GM21360 (cell line): ENCODE measurements at regions not wholly inside any gene's neighbourhood (a gene's known extent, or its start where the extent isn't known, plus 50 kb on each side); places are given as distances from the start of the nearest gene placed in this dataset.
"Not testable (repeated sequence)": the region's sequence is repeated elsewhere in the genome, so short reads cannot be mapped to it uniquely, and the experiment has no call there.

Experiments used
- ATAC-seq: cut with Tn5 transposase; IDR thresholded peaks from one replicate; pipeline ENCODE4 v1.9.1; 2021; ENCODE audit warnings: mild to moderate bottlenecking, moderate library complexity; ENCODE audit not compliant: unreplicated experiment

DNA sequence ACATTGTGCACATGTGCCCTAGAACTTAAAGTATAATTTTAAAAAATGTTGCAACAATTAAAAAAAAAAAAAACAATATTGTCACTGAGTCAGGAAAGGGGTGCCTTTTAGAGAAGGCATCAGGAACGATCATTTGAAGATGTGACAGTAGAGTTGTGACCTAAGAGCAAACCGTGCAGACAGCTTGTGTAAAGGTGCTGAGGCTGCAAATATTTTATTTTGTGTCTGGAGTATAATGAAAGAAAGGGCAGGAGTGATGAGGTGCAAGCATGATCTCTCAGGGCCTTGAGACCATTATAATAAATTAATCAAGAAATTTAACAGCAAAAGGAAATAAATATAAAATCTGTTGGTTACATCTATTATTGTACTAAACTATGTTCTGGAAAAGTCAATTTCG is 1219.7 kb downstream of the OLFM4 start:
- ATAC-seq: no peak

DNA sequence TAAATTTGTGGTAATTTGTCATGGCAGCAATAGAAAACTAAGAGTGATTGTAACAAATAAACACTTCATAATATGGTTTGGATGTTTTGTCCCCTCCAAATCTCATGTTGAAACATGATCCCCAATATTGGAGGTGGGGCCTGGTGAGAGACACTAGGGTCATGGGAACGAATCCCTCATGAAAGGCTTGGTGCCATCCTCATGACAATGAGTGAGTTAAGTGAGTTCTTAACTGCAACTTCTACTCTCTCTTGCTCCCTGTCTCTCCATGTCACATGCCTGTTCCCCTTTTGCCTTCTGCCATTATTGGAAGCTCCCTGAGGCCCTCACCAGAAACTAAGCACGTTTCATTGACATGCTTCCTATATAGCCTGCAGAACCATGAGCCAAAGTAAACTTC is 1233.2 kb downstream of the OLFM4 start:
- ATAC-seq: no peak

DNA sequence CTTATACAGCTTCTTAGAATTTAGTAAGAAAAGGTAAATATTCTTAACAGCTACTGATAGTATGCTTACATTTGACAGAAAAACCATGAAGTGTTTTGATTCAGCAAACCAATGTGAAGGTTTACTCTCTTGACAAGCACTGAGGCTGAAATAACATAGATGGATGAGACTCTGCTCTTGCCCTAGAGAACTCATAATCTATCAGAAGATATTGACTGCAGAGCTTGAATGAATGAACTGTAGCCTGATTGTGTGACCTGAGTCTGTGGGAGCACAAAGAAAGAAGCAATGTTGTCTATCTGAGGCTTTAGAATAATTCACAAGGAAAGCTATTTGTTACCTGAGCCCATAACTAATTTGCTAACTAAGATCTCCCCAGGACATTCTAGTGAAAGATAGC is 1235.3 kb downstream of the OLFM4 start:
- no peak for ATAC-seq

DNA sequence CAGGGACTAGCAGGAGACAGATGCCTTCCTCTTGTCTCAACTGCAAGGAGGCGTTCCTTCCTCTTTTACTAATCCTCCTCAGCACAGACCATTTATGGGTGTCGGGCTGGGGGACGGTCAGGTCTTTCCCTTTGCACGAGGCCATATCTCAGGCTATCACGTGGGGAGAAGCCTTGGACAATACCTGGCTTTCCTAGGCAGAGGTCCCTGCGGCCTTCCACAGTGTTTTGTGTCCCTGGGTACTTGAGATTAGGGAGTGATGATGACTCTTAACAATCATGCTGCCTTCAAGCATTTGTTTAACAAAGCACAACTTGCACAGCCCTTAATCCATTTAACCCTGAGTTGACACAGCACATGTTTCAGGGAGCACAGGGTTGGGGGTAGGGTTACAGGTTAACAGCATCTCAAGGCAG is 1238.6 kb downstream of the OLFM4 start:
- not testable (repeated sequence) for ATAC-seq

DNA sequence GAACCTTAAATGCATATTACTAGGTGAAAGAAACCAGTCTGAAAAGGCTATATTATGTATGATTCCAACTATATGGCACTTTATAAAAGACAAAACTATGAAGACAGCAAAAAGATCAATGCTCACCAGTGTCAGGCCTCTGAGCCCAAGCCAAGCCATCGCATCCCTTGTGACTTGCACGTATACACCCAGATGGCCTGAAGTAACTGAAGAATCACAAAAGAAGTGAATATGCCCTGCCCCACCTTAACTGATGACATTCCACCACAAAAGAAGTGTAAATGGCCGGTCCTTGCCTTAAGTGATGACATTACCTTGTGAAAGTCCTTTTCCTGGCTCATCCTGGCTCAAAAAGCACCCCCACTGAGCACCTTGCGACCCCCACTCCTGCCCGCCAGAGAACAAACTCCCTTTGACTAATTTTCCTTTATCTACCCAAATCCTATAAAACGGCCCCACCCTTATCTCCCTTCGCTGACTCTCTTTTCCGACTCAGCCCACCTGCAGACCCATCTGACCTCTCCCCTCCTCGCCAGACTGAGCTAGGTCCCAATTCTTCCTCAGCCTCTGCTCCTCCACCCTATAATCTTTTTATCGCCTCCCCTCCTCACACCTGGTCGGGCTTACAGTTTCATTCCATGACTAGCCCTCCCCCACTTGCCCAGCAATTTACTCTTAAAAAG is 1239.5 kb downstream of the OLFM4 start:
- not testable (repeated sequence) for ATAC-seq

DNA sequence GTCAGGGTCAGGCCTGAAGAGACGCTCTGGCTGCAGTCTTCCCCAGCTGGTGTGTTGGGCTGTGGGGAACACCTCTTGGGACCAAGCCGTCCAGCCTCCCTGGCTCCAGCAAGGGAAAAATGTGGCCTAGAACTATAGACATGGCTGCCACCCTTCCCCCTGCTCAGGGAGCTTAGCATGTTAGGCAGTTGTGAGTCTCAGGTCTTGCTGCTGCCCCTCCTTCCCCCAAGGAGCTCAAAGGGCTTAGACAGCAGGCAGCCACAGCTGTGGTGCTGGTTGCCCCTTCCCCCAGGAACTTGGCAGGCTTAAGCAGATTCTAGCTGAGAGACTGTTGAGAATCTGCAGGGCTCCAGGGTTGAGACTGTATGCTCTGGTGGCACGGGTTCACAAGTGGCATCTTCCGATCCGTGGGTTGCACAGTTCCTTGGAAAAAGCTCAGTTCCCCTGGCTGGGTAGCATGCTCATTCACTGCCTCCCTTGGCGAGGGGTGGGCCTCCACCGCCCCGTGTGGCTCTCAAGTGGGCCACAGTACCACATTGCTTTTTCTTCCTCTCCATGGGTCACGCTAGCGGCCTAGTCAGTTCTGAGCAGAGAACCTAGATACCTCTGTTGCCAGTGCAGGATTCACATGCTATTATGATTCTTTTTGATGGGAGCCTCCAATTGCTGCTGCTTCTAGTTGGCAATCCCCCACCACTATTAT is 1258.6 kb downstream of the OLFM4 start:
- ATAC-seq: no peak

DNA sequence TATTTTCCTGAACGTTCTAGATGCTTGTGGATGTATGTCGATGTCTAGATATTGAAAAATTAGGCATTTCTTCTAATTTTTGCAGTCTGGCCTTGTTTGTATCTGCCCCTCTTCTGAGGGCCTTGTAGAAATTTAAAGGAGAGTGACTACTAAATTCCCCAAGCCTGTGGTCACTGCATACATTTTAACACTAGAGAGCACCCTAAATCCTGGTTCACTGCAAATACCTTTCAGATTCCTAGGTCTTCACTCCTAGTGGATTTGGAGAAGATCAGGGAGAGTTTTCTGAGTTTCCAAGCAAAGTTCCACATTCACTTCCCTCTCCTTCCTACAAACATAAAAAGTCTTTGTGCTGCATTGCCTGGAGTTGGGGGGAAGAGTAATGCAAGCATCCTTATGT is 1272.5 kb downstream of the OLFM4 start:
- ATAC-seq: no peak

DNA sequence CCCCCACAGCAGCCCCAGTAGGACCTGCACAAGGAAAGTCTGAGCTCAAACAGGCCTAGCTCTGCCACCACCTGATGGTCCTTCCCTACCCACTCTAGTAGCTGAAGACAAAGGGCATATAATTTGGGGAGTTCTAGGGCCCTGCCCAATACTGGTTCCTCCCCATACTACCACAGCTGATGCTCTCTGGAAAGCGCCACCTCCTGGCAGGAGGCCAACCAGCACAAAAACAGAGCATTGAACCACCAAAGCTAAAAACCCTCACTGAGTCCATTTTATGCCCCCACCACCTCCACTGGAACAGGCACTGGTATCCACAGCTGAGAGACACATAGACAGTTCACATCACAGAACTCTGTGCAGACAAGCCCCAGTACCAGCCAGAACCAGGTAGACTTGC is 1276.8 kb downstream of the OLFM4 start:
- no peak for ATAC-seq

DNA sequence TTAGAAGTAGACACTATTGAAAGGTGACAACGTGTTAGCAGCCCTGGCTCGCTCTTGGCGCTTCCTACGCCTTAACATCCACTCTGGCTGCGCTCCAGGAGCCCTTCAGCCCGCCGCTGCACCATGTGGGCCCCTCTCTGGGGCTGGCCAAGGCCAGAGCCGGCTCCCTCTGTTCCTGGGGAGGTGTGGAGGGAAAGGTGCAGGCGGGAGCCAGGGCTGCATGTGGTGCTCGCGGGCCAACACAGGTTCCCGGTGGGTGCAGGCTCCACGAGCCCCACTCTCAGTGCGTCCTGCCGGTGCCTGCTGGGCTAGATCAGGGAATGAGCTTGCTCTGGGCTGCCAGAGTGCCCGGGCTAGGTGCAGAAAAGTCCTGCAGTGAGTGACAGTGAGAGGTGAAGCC is 1284.3 kb downstream of the OLFM4 start:
- ATAC-seq: no peak

DNA sequence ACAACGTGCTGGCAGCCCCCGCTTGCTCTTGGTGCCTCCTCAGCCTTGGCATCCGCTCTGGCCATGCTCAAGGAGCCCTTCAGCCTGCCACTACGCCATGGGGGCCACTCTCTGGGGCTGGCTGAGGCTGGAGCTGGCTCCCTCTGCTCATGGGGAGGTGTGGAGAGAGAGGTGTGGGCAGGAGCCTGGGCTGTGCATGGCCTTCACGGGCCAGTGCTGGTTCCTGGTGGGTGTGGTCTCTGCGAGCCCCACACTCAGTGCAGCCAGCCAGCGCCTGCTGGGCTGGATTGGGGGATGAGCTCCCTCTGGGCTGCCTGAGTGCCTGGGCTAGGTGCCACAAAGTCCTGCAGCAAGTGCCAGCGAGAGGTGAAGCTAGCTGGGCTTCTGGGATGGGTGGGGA is 1289.1 kb downstream of the OLFM4 start:
- ATAC-seq: no peak

DNA sequence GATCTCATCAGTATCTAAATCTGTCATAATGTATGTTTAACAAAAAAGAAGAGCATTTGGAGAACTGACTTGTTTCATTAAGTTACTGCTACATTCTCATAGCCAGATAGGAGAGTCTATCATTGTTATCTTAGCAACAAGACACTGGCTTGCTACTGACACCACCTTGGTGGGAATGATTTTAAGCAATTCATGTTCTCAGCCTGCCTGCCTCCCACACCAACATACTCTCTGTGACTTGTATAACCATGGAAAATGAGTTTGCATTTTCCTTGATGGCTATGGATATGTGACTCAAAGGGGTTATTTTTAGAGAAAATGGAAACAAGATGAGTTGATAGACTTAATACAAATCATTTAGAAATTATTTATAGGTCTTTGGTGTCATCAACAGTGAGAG is 1308.9 kb downstream of the OLFM4 start:
- no peak for ATAC-seq

DNA sequence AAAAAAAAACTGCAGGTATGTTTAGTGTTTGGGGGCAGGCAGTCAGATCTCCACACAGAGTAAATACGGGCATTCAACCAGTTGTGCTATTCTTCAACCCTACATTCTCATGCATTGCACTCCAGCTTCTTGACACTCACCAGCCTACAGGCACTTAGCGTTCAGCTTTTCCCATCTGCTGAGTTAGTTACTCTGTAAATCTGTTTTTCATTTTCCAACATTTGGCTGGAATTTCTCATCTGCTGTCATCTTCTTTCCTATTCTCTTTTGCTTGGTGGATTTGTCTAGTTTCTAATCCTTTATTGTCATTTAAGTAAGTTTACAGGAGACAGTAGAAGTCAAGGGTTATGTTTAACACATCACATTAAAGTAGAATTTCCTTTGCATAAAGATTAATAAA is 1318.9 kb downstream of the OLFM4 start:
- no peak for ATAC-seq

DNA sequence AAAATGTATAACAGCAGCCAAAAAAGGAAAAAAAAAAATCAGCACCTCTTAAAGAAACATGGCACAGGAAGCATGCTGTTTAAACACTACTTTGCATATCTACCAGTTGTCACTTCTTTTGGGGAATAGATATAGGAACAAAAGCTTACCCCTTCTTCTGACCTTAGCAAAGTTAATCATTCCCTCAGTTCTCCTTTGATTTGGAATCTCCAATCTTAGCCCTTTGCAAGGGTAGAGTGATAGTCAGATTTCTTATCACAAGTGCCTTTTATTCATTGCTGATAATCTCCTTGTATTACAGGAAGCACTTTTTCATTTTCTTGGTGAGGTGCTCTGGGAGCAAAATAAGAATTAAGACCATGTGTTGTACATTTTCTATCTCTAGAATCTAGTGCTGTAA is 1327.6 kb downstream of the OLFM4 start:
- ATAC-seq: no peak

DNA sequence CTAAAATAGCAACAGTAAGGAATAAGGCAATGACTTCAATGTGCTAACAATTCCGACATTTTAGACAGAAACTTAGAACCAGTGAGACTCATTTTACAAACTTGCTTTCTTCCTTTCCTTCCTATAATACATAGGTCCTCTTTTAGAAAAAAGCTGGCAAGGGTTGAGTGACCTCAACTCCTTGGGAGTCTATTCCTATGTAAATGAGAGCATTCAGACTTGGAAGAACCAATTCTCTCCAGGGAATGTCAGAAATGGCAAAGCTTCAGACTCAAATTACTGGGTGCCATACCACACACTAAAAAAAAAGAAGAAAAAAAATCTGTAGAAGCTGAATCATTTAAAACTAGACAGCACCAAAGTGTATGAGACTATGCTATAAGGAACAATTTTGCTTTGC is 1328.2 kb downstream of the OLFM4 start:
- no peak for ATAC-seq

DNA sequence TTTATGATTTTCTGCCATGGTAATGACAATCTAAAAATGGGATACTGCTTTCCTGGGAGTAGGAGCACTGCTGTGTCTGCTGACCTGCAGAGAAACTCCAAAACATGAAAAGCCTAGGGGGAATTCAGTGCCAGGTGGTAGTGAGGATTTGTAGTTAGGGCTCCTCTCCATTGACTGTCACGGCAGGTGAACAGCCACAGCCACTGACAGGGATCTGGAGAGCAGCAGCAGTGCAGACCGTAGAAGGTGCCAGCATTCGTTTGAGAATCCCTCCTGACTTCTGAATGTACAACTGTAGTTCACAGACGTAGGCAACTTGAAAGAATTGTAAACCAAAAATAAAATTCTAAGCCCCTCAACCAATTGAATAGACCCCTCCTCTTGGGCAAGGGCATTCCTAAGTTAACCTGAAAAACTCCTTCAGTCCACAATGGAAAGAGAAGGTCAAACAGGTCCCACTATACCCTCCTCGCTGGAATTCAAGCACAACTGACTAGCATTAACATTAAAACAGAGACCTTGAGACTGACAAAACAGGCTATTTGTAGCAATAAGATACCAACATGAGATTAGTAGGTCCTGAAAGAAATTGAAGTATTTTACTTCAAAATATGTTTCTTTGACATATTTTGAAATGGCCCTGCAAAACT is 1328.8 kb downstream of the OLFM4 start:
- ATAC-seq: no peak

DNA sequence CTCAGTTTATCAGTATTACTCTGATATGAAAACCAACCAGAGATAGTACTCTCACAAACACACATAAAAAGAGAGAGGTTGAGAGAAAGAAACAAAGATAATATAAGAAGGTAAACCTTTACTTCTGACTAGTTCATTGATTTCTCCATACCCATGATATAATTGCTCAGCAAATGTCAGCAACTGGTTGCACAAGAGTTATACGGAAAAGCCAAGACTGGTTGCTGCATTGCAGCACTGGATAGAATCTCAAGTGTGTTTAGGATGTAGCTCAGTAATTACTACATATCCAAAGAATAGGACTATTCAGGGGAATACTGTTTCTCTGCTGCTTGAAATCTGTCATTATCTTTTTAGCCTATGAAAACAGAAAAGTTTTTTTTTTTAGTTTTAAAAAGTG is 1332.8 kb downstream of the OLFM4 start:
- ATAC-seq: no peak

DNA sequence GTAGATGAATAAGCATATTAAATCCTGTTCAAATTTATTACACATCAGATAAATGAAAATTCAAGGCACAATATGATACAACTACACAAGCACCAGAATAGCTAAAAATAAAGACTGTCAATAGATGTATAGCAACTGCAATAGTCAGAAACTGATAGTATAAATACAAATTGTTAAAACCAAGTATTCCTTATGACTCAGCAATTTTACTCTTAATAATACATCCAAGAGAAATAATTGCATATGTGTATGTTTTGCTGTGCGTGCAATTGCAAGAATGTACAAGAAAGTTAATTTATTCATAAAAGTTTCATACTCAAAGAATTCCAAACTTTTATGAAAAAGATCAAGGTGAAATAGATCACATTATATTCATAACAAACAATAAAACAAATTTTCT is 1338.1 kb downstream of the OLFM4 start:
- no peak for ATAC-seq

DNA sequence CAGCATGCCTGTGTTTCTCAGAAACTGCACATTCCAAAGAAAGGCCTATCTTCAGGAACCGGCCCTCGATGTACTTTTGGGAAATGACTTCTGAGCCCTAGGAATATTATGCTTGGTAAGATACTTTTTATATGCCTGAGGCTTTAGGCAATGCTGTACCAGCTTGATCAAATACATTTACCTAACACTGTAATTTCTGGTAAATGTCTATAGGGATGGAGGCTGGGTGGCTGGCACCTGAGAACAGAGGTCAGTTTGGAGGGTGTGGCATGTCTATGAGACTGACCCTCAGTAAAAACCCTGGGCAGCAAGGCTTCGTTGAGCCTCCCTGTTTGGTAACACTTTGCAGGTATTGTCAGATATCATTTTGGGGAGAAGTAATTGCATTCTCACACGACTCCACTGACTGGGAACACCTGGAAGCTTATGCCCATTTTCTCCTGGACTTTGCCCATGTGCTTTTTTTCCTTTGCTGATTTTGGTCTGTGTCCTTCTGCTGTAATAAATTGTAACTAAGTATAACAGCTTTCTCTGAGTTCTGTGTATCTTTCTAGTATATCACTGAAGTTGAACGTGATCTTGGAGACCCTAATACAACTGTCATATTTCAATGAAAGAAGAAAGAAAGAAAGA is 1339.1 kb downstream of the OLFM4 start:
- no peak for ATAC-seq

DNA sequence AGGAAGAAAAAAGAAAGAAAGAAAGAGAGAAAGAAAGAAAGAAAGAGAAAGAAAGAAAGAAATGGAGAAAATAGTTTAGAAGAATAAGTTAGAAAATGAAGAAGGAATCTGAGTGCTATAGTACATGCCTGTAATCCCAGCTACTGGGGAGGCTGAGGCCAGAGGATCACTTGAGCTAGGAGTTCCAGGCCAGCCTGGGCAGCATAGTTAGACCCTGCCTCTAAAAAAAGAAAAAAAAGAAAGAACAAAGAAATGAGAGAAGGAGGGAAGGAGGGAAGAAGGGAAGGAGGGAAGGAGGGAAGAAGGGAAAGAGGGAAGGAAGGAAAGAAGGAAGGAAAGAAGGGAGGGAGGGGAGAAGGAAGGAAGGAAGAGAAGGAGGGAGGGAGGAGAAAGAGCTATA is 1339.8 kb downstream of the OLFM4 start:
- ATAC-seq: no peak

DNA sequence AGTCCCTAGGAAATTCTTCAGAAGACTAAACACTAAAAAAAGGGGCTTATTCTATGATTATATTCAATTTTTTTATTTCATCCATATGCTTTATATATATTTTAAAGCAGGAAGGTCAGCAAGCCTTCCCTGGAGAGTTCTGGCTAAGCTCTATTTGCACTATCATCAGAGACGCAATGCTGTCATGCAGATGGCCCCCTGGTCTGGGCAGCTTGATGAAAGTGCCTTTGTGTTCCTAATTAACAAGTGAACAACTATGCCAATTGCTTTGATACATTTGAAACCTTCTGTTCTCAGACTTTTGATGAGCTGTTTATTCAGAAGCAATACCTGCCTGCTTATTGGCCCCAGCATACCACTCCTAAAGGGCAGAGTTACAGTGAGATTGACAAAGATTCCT is 1344.6 kb downstream of the OLFM4 start:
- ATAC-seq: no peak

DNA sequence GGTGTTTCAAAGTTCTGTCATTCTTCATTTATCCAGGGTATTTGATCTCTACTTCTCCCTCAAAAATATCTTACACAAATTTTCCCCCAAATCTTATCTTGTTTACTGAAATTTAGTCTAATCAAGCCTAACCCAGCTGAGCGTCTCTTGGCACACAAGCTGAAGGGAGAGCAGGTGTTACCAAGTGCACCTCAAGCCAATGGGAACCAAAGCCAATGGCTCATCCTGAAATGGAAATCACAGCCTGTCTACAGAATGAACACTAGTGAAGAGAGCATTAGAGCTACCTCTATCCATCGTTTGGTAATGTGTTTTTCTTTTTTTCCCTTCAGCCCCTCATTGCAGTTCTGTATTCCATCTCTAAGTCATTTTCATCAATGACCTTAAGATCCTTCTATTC is 1350.8 kb downstream of the OLFM4 start:
- no peak for ATAC-seq

DNA sequence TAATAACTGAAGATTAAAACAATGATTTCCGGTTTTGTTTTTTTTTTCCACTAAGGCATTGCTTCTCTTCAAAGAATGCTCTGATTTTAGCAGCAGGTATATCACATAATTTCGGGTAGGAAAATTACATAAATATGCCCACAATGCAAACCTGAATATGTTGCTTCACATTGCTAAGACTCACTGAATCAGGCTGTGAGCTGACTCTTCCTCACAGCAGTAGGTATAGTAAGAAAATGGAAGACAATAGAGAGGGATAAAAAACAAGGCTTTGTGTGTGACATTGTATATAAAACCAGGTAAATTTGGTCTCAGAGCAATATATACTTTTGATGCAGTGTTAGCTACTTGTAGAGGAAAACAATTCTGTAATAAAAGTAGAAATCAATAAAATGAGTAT is 1355.0 kb downstream of the OLFM4 start:
- ATAC-seq: no peak
